ENCODE measurements at regions not wholly inside any gene's neighbourhood (a gene's known extent, or its start where the extent isn't known, plus 50 kb on each side); places are given as distances from the start of the nearest gene placed in this dataset.

- no peak for ATAC-seq
- no peak overlapping the region for H3K27ac ChIP-seq
- H3K4me1 ChIP-seq, result no peaks in the 10 kb centered on the region
- CTCF ChIA-PET, result no interaction called here
- no peak overlapping the region for H3K4me3 ChIP-seq
- TF ChIP-seq GATA3 (IDR thresholded peaks at IDR 0.05; ENCODE audit: borderline replicate concordance) (no peak), RCOR1 (IDR thresholded peaks at IDR 0.05; ENCODE audit: low read depth, low read length) (no peak), HOXA7 (CRISPR knock-in tag; IDR thresholded peaks at IDR 0.05) (no peak), RAD21 (conservative IDR thresholded peaks at IDR 0.05 in 1 of 2, IDR thresholded peaks at IDR 0.05 in 1 of 2) (no peak), ZSCAN20 (CRISPR knock-in tag; IDR thresholded peaks at IDR 0.05) (no peak), HOXB13 (CRISPR knock-in tag; IDR thresholded peaks at IDR 0.05; ENCODE audit: low read depth) (no peak), HES2 (IDR thresholded peaks at IDR 0.05) (no peak), CBX8 (IDR thresholded peaks at IDR 0.05) (no peak)
- TF ChIP-seq, protein P1, sequence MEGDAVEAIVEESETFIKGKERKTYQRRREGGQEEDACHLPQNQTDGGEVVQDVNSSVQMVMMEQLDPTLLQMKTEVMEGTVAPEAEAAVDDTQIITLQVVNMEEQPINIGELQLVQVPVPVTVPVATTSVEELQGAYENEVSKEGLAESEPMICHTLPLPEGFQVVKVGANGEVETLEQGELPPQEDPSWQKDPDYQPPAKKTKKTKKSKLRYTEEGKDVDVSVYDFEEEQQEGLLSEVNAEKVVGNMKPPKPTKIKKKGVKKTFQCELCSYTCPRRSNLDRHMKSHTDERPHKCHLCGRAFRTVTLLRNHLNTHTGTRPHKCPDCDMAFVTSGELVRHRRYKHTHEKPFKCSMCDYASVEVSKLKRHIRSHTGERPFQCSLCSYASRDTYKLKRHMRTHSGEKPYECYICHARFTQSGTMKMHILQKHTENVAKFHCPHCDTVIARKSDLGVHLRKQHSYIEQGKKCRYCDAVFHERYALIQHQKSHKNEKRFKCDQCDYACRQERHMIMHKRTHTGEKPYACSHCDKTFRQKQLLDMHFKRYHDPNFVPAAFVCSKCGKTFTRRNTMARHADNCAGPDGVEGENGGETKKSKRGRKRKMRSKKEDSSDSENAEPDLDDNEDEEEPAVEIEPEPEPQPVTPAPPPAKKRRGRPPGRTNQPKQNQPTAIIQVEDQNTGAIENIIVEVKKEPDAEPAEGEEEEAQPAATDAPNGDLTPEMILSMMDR (IDR thresholded peaks at IDR 0.05), result no peak
- TF ChIP-seq, protein P2, sequence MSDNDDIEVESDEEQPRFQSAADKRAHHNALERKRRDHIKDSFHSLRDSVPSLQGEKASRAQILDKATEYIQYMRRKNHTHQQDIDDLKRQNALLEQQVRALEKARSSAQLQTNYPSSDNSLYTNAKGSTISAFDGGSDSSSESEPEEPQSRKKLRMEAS (IDR thresholded peaks at IDR 0.05), result no peak
- POLR2A ChIA-PET, result no interaction called here
- H3K4me2 ChIP-seq, result no peak overlapping the region
- no peaks in the 10 kb centered on the region for H3K9me3 ChIP-seq
- no peak for FAIRE-seq
- 11% methylated on average over 11 of the region's 11 CpGs for WGBS (ENCODE audit: missing lambda C conversion rate)
- DNase-seq (ENCODE audit: low read depth in 1 of 2, low spot score in 1 of 2), result no peak
Measured at GRCh38 chr14:25252793-25253192, 202.8 kb upstream of the STXBP6 start.

DNA sequence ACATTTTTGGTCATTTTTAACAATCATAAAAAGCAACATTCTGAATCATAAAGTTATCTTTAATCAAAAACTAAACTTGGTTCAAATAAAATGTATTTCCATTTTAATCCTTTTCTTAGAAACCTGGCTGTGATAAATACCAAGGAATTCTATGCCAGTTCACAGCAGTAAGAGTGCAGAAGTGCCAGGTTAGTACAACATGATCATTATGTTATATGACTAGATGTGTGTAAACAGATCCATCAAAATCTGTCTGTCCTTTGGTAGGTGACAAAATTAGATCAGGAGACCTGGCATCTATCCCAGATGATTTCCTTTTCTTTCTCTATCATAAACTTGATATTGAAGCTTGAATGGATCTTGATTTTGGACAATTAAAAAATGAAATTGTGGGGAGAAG, 200.6 kb upstream of the STXBP6 start:
- Histone ChIP-seq H3K4me3 (no peak overlapping the region), H3K4me1 (no peaks in the 10 kb centered on the region), H3K9me3 (no peaks in the 10 kb centered on the region), H3K27ac (no peak overlapping the region), H3K4me2 (no peak overlapping the region)
- DNase-seq (ENCODE audit: low read depth in 1 of 2, low spot score in 1 of 2) (no peak), ATAC-seq (no peak), FAIRE-seq (no peak)
- POLR2A ChIA-PET, result no interaction called here
- TF ChIP-seq, protein P3, sequence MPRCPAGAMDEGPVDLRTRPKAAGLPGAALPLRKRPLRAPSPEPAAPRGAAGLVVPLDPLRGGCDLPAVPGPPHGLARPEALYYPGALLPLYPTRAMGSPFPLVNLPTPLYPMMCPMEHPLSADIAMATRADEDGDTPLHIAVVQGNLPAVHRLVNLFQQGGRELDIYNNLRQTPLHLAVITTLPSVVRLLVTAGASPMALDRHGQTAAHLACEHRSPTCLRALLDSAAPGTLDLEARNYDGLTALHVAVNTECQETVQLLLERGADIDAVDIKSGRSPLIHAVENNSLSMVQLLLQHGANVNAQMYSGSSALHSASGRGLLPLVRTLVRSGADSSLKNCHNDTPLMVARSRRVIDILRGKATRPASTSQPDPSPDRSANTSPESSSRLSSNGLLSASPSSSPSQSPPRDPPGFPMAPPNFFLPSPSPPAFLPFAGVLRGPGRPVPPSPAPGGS (IDR thresholded peaks at IDR 0.05), result no peak
- TF ChIP-seq SREBF2 (IDR thresholded peaks at IDR 0.05) (no peak), RNF2 (IDR thresholded peaks at IDR 0.05; ENCODE audit: borderline replicate concordance, low read depth) (no peak), USF2 (IDR thresholded peaks at IDR 0.05) (no peak), EHF (CRISPR knock-in tag; IDR thresholded peaks at IDR 0.05) (no peak), RARB (CRISPR knock-in tag; IDR thresholded peaks at IDR 0.05) (no peak), GATA3 (IDR thresholded peaks at IDR 0.05; ENCODE audit: borderline replicate concordance) (no peak), ZNF302 (CRISPR knock-in tag; IDR thresholded peaks at IDR 0.05) (no peak), NR3C1 (IDR thresholded peaks at IDR 0.05) (no peak), MAZ (IDR thresholded peaks at IDR 0.05; ENCODE audit: borderline replicate concordance, low read depth, low read length) (no peak)
- CTCF ChIA-PET, result interaction anchor here (0.7 kb wide), 1 partner anchor 10 kb away, joined by 3 read pairs; no protein-coding TSS in a partner anchor

DNA sequence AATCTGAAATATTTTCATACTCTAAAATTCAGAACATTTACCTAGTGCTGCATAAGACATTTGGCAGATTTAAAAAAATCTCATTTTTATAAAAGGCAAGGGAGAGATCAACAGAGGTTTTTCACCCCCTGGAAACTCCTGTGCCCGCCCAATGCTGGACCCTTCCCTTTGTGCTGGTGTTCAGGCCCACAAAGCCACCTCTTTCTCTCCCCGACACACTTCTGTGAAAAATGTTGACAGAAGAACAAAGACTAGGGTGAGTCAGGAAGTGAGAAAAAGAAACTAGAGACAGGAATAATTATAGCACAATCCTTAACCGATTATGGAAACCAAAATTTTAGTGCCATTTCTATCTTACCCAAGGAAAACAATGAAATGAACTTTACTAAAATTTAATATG, 197.7 kb upstream of the STXBP6 start:
- no peaks in the 10 kb centered on the region for H3K4me1 ChIP-seq
- ChIA-PET POLR2A (no interaction called here), CTCF (no interaction called here)
- DNase-seq (ENCODE audit: low read depth in 1 of 2, low spot score in 1 of 2), result no peak
- no peak for ATAC-seq
- no peak overlapping the region for H3K27ac ChIP-seq
- FAIRE-seq, result no peak
- no peak for TF ChIP-seq BHLHE40 (IDR thresholded peaks at IDR 0.05; ENCODE audit: low read depth, low read length)
- TF ChIP-seq RCOR1 (IDR thresholded peaks at IDR 0.05; ENCODE audit: low read depth, low read length), result no peak
- TF ChIP-seq POLR2AphosphoS2 (conservative IDR thresholded peaks at IDR 0.05; ENCODE audit: low read length), result no peak
- no peak for TF ChIP-seq MAZ (IDR thresholded peaks at IDR 0.05; ENCODE audit: borderline replicate concordance, low read depth, low read length)
- TF ChIP-seq JUN (IDR thresholded peaks at IDR 0.05), result no peak
- TF ChIP-seq, protein P4, sequence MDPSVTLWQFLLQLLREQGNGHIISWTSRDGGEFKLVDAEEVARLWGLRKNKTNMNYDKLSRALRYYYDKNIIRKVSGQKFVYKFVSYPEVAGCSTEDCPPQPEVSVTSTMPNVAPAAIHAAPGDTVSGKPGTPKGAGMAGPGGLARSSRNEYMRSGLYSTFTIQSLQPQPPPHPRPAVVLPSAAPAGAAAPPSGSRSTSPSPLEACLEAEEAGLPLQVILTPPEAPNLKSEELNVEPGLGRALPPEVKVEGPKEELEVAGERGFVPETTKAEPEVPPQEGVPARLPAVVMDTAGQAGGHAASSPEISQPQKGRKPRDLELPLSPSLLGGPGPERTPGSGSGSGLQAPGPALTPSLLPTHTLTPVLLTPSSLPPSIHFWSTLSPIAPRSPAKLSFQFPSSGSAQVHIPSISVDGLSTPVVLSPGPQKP (IDR thresholded peaks at IDR 0.05; ENCODE audit: low read depth, low read length), result no peak
- no peak for TF ChIP-seq EP300 (IDR thresholded peaks at IDR 0.05)
- TF ChIP-seq KDM5A (IDR thresholded peaks at IDR 0.05), result no peak
- no peak for TF ChIP-seq HES2 (IDR thresholded peaks at IDR 0.05)
- TF ChIP-seq RFX5 (IDR thresholded peaks at IDR 0.05), result no peak
- TF ChIP-seq, protein P2 (IDR thresholded peaks at IDR 0.05), result no peak
- no peak for TF ChIP-seq ZC3H11A (IDR thresholded peaks at IDR 0.05)
- no peak overlapping the region for H3K4me2 ChIP-seq
- H3K9me3 ChIP-seq, result no peaks in the 10 kb centered on the region
- no peak overlapping the region for H3K4me3 ChIP-seq
- WGBS (ENCODE audit: missing lambda C conversion rate), result under 1% methylated on average over 3 of the region's 3 CpGs
